ENCODE measurements at regions not wholly inside any gene's neighbourhood (a gene's known extent, or its start where the extent isn't known, plus 50 kb on each side); places are given as distances from the start of the nearest gene placed in this dataset.

DNA sequence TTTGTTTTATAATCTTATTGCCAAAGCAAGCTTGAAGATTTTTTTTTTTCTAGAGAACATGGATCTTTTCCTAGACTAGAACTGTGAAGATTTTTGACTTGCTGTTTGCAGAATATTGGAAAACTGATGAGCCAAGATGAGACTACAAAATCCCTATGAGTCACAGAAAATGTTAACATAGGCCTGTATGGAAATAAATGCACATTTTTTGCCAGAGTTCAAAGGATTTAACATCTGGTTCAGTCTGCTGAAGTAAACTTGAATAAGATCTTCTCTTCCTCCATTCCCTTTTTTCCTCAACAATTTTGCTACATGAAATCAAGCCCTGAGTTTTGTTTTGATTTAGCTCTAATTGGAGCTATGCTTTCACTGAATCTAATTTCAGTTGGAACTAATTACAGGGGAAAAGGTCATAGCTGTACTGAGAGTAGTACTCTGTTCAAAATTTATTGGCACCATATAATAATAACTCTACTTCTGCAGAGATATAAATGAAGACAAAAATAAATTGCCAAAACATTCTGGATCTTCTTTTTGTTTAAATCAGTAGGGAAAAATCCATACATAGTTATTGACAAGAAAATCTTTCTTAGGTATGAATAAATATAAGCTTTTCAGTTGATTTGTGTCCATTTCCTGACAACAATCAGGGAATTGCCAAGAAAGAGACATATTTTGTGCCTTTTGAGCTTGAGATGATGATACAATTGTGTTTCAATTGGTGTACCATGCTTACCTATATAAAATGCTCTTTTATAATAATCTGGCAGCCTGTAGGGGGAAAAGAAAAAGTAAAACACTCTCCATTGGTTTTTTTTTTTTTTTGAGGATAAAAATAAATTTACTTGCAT is 387.5 kb upstream of the GOT2 start:
- FAIRE-seq: no peak
- no peak overlapping the region for H2AFZ ChIP-seq (ENCODE audit: low read length)
- H4K20me1 ChIP-seq (ENCODE audit: insufficient read depth, low read length): no peaks in the 10 kb centered on the region
- no TSS peak for BruUV-seq (replicated peaks)
- no peaks in the 10 kb centered on the region for H3K36me3 ChIP-seq (replicated peaks in 1 of 2; ENCODE audit: control insufficient read depth in 1 of 2, insufficient read depth in 2 of 2, low read length in 2 of 2)
- ChIA-PET CTCF (ENCODE audit: low intra/inter-chr PET ratio, low total read pairs) (no interaction called here), POLR2A (no interaction called here)
- in situ Hi-C loops (cut with HindIII; ENCODE audit: extremely low pct_ligation_motif_present, low pct_unique_long_range_greater_than_20kb): no loop called here
- ATAC-seq: no peak
- no peak overlapping the region for H3K27ac ChIP-seq (ENCODE audit: extremely low read length, insufficient read depth, low read length)
- H3K4me1 ChIP-seq (ENCODE audit: insufficient read depth, low read length): no peaks in the 10 kb centered on the region
- intact Hi-C loops (cut with micrococcal nuclease; ENCODE audit: unreplicated experiment): no loop called here
- no peak overlapping the region for H3K4me3 ChIP-seq (replicated peaks in 1 of 3; ENCODE audit: insufficient read depth in 1 of 3, low read depth in 2 of 3, low read length in 3 of 3)
- no peak for DNase-seq (ENCODE audit: low spot score)
- no peak overlapping the region for H3K9ac ChIP-seq (ENCODE audit: insufficient read depth, low read depth, low read length)
- H3K79me2 ChIP-seq (ENCODE audit: insufficient read depth, low read length): no peaks in the 10 kb centered on the region
- H3K9me3 ChIP-seq (ENCODE audit: low read length): no peaks in the 10 kb centered on the region
- no peaks in the 10 kb centered on the region for H3K27me3 ChIP-seq (ENCODE audit: control insufficient read depth in 1 of 2, insufficient read depth in 2 of 2, low read length in 2 of 2)
- H3K4me2 ChIP-seq (ENCODE audit: low read depth, low read length): no peak overlapping the region
- TF ChIP-seq ZNF10 (CRISPR knock-in tag; IDR thresholded peaks at IDR 0.05; ENCODE audit: borderline replicate concordance, low read depth) (no peak), KDM2A (CRISPR knock-in tag; IDR thresholded peaks at IDR 0.05; ENCODE audit: borderline replicate concordance, low read depth) (no peak), MEF2D (CRISPR knock-in tag; IDR thresholded peaks at IDR 0.05) (no peak), HNRNPL (IDR thresholded peaks at IDR 0.05; ENCODE audit: low read depth, low read length) (no peak), SRSF9 (IDR thresholded peaks at IDR 0.05; ENCODE audit: borderline replicate concordance, insufficient read depth, low read depth, low read length, poor library complexity, severe bottlenecking) (no peak), TAF1 (CRISPR knock-in tag; IDR thresholded peaks at IDR 0.05) (no peak), SP1 (IDR thresholded peaks at IDR 0.05) (no peak), SP1 (CRISPR knock-in tag; IDR thresholded peaks at IDR 0.05) (no peak), KLF12 (CRISPR knock-in tag; IDR thresholded peaks at IDR 0.05; ENCODE audit: borderline replicate concordance) (no peak)
- TF ChIP-seq, protein P1, sequence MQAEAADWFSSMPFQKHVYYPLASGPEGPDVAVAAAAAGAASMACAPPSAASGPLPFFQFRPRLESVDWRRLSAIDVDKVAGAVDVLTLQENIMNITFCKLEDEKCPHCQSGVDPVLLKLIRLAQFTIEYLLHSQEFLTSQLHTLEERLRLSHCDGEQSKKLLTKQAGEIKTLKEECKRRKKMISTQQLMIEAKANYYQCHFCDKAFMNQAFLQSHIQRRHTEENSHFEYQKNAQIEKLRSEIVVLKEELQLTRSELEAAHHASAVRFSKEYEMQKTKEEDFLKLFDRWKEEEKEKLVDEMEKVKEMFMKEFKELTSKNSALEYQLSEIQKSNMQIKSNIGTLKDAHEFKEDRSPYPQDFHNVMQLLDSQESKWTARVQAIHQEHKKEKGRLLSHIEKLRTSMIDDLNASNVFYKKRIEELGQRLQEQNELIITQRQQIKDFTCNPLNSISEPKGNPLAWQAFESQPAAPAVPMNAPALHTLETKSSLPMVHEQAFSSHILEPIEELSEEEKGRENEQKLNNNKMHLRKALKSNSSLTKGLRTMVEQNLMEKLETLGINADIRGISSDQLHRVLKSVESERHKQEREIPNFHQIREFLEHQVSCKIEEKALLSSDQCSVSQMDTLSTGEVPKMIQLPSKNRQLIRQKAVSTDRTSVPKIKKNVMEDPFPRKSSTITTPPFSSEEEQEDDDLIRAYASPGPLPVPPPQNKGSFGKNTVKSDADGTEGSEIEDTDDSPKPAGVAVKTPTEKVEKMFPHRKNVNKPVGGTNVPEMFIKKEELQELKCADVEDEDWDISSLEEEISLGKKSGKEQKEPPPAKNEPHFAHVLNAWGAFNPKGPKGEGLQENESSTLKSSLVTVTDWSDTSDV (CRISPR knock-in tag; IDR thresholded peaks at IDR 0.05): no peak
- TF ChIP-seq, protein P2, sequence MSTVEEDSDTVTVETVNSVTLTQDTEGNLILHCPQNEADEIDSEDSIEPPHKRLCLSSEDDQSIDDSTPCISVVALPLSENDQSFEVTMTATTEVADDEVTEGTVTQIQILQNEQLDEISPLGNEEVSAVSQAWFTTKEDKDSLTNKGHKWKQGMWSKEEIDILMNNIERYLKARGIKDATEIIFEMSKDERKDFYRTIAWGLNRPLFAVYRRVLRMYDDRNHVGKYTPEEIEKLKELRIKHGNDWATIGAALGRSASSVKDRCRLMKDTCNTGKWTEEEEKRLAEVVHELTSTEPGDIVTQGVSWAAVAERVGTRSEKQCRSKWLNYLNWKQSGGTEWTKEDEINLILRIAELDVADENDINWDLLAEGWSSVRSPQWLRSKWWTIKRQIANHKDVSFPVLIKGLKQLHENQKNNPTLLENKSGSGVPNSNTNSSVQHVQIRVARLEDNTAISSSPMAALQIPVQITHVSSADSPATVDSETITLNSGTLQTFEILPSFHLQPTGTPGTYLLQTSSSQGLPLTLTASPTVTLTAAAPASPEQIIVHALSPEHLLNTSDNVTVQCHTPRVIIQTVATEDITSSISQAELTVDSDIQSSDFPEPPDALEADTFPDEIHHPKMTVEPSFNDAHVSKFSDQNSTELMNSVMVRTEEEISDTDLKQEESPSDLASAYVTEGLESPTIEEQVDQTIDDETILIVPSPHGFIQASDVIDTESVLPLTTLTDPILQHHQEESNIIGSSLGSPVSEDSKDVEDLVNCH (CRISPR knock-in tag; IDR thresholded peaks at IDR 0.05): no peak
- TF ChIP-seq, protein P3, sequence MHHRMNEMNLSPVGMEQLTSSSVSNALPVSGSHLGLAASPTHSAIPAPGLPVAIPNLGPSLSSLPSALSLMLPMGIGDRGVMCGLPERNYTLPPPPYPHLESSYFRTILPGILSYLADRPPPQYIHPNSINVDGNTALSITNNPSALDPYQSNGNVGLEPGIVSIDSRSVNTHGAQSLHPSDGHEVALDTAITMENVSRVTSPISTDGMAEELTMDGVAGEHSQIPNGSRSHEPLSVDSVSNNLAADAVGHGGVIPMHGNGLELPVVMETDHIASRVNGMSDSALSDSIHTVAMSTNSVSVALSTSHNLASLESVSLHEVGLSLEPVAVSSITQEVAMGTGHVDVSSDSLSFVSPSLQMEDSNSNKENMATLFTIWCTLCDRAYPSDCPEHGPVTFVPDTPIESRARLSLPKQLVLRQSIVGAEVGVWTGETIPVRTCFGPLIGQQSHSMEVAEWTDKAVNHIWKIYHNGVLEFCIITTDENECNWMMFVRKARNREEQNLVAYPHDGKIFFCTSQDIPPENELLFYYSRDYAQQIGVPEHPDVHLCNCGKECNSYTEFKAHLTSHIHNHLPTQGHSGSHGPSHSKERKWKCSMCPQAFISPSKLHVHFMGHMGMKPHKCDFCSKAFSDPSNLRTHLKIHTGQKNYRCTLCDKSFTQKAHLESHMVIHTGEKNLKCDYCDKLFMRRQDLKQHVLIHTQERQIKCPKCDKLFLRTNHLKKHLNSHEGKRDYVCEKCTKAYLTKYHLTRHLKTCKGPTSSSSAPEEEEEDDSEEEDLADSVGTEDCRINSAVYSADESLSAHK (CRISPR knock-in tag; IDR thresholded peaks at IDR 0.05; ENCODE audit: borderline replicate concordance): no peak

All from HepG2 (cell line).